ENCODE measurements at regions not wholly inside any gene's neighbourhood (a gene's known extent, or its start where the extent isn't known, plus 50 kb on each side); places are given as distances from the start of the nearest gene placed in this dataset.

DNA sequence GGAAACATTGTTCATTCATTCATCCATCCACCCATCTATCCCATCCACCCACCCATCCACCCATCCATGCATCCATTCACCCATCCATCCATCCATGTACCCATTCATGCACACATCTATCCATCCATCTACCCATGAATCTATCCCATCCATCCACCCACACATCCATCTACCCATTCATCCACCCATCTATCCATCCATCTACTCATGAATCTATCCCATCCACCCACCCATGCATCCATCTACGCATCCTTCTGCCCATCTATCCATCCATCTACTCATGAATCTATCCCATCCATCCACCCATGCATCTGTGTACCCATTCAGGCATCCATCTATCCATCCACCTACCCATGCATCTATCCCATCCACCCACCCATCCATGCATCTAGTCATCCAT lies 51.6 kb upstream of the URI1 start:
- Histone ChIP-seq H3K27me3 (no peaks in the 10 kb centered on the region), H3K36me3 (no peaks in the 10 kb centered on the region), H3K4me3 (no peak overlapping the region), H3K27ac (no peak overlapping the region), H3K4me1 (no peaks in the 10 kb centered on the region), H3K9me3 (no peaks in the 10 kb centered on the region)
- no peak for DNase-seq (ENCODE audit: low spot score in 2 of 2)
- intact Hi-C loops (cut with DNase I; ENCODE audit: low total_unique reads), result no loop called here
- TF ChIP-seq POLR2AphosphoS5 (IDR thresholded peaks at IDR 0.05) (no peak), POLR2A (IDR thresholded peaks at IDR 0.05) (no peak), CTCF (IDR thresholded peaks at IDR 0.05) (no peak)

All from breast epithelium (tissue), 4 donors.